SK-N-SH (cell line): ENCODE measurements at regions not wholly inside any gene's neighbourhood (a gene's known extent, or its start where the extent isn't known, plus 50 kb on each side); places are given as distances from the start of the nearest gene placed in this dataset.

Experiments used
- REST ChIP-seq: IDR thresholded peaks from 2 replicates; pipeline ENCODE4 v1.6.1; 2012; ENCODE audit warnings: mild to moderate bottlenecking, low read depth, low read length, moderate library complexity
- TEAD4 ChIP-seq: IDR thresholded peaks from 2 replicates; pipeline ENCODE4 v1.4.0; 2012; ENCODE audit warnings: mild to moderate bottlenecking, borderline replicate concordance; ENCODE audit not compliant: insufficient read depth
- TF ChIP-seq, protein P1 (sequence below): fragments of 200-600 bp; sonication (generic); IDR thresholded peaks from 2 replicates; pipeline ENCODE4 v1.6.1; 2017; ENCODE audit warnings: antibody characterized with exemption, mild to moderate bottlenecking, moderate library complexity

DNA sequence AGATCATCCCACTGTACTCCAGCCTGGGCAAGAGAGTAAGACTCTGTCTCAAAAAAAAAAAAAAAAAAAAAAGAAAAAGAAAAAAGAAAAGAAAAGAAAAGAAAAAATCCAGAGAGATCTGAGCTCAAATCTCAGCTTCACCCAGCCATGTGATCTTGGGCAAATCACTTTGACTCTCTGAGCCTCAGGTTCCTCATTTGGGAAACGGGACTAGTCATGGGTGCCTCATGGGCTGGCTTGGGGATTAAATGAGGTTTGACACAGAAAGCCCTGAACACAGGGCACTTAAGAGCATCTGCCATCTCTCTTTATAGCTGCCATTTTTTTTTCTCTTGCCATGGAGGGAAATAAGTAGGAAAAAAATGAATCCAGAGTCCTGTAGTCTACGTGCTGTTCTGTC is 86.2 kb upstream of the MYL2 start:
- no peak for TF ChIP-seq TEAD4
- TF ChIP-seq, protein P1, sequence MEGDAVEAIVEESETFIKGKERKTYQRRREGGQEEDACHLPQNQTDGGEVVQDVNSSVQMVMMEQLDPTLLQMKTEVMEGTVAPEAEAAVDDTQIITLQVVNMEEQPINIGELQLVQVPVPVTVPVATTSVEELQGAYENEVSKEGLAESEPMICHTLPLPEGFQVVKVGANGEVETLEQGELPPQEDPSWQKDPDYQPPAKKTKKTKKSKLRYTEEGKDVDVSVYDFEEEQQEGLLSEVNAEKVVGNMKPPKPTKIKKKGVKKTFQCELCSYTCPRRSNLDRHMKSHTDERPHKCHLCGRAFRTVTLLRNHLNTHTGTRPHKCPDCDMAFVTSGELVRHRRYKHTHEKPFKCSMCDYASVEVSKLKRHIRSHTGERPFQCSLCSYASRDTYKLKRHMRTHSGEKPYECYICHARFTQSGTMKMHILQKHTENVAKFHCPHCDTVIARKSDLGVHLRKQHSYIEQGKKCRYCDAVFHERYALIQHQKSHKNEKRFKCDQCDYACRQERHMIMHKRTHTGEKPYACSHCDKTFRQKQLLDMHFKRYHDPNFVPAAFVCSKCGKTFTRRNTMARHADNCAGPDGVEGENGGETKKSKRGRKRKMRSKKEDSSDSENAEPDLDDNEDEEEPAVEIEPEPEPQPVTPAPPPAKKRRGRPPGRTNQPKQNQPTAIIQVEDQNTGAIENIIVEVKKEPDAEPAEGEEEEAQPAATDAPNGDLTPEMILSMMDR = no peak
- TF ChIP-seq REST = no peak
